Activated CD8-positive, alpha-beta T cell treated with anti-CD3 and anti-CD28 coated beads for 36 hours (primary cell): ENCODE measurements at regions not wholly inside any gene's neighbourhood (a gene's known extent, or its start where the extent isn't known, plus 50 kb on each side); places are given as distances from the start of the nearest gene placed in this dataset.

Experiments used
- ATAC-seq: fragments of 200-7000 bp; cut with Tn5 transposase; one replicate; pipeline ENCODE4 v1.10.0; 2021; ENCODE audit warnings: mild to moderate bottlenecking, moderate library complexity
- CTCF ChIA-PET: fragments of 350-600 bp; sonication (Branson Sonifier 250); formaldehyde crosslinking; loops from one replicate; lab custom pipeline; 2021; ENCODE audit warnings: antibody characterized with exemption; lab: Charles Lee
- POLR2A ChIA-PET: fragments of 350-600 bp; sonication (Branson Sonifier 250); formaldehyde crosslinking; loops from one replicate; lab custom pipeline; 2021; ENCODE audit warnings: antibody characterized with exemption; lab: Charles Lee
- DNase-seq: peaks from one replicate; pipeline ENCODE4 v3.0.0-alpha.2; 2020
- H3K27ac Mint-ChIP-seq: one replicate; pipeline ENCODE4 v1.8.0; 2021; ENCODE audit warnings: mild to moderate bottlenecking, mixed read lengths
- H3K27me3 Mint-ChIP-seq: one replicate; pipeline ENCODE4 v1.8.0; 2021; ENCODE audit warnings: mixed read lengths
- H3K36me3 Mint-ChIP-seq: one replicate; pipeline ENCODE4 v1.8.0; 2021; ENCODE audit warnings: low read depth, mixed read lengths
- H3K4me1 Mint-ChIP-seq: one replicate; pipeline ENCODE4 v1.8.0; 2021; ENCODE audit warnings: low read depth, mixed read lengths
- H3K4me3 Mint-ChIP-seq: one replicate; pipeline ENCODE4 v1.8.0; 2021; ENCODE audit warnings: mild to moderate bottlenecking, moderate library complexity, mixed read lengths
- H3K9me3 Mint-ChIP-seq: one replicate; pipeline ENCODE4 v1.8.0; 2021; ENCODE audit warnings: mixed read lengths
- intact Hi-C: fragments of 100-400 bp; cut with micrococcal nuclease; formaldehyde crosslinking; loops from one replicate; pipeline ENCODE4 v1.10.0; 2022
- TF ChIP-seq, protein P1 (sequence below): fragments of 200-600 bp; IDR thresholded peaks from one replicate; pipeline ENCODE4 v1.8.0; 2022; ENCODE audit warnings: antibody characterized with exemption, mild to moderate bottlenecking

DNA sequence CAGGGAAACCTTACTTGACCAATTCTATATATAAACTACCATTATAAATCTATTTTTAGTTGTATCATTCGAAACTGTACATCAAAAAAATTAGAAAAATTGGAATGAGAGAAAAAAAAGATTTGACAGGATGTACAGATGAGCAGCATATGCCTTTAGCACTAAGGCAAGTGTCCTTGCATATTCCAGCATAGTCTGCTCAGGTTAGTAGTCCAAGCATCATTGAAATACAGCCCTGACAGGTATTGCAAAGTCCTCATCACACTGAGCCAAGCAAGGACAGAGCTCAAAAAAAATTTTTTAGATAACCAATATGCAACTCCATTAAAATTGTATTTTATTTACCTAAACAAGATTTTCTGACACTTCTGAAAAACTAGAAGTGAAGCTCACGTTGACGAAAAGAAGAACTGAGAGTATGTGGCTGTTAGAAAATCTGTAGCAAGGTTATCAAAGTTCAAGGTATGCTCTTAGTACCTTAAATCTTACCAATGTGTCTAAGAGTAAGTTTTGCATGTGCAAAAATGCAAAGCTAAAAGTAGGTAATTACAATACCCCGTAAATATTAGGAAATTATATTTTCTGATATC lies 465.6 kb upstream of the ADGRL4 start:
- Mint-ChIP-seq H3K9me3 (peaks cover 6% of the 10 kb centered on the region), H3K27me3 (no peaks in the 10 kb centered on the region), H3K27ac (no peak overlapping the region), H3K36me3 (no peaks in the 10 kb centered on the region), H3K4me1 (no peaks in the 10 kb centered on the region), H3K4me3 (no peak overlapping the region)
- ChIA-PET POLR2A (no interaction called here), CTCF (no interaction called here)
- intact Hi-C loops: no loop called here
- no peak for DNase-seq
- TF ChIP-seq, protein P1, sequence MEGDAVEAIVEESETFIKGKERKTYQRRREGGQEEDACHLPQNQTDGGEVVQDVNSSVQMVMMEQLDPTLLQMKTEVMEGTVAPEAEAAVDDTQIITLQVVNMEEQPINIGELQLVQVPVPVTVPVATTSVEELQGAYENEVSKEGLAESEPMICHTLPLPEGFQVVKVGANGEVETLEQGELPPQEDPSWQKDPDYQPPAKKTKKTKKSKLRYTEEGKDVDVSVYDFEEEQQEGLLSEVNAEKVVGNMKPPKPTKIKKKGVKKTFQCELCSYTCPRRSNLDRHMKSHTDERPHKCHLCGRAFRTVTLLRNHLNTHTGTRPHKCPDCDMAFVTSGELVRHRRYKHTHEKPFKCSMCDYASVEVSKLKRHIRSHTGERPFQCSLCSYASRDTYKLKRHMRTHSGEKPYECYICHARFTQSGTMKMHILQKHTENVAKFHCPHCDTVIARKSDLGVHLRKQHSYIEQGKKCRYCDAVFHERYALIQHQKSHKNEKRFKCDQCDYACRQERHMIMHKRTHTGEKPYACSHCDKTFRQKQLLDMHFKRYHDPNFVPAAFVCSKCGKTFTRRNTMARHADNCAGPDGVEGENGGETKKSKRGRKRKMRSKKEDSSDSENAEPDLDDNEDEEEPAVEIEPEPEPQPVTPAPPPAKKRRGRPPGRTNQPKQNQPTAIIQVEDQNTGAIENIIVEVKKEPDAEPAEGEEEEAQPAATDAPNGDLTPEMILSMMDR: no peak
- no peak for ATAC-seq

DNA sequence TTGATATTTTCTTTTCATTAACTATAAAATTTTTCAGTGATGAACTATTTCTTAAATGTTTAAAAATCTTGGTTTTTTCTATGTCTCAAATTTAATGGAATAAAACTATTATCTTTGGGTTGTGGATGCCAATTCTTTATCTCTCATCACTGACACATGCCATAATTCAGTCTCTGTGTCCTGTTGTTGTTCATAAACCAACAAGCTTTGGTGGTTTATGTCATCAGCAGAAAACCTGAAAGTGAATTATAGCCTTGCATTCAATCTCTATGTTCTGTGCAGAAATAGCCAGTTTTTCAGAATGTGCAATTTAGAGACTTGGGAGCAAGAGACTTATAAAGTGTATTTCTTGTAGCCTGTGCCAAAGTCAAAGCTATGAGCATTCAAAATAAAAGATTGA lies 462.6 kb upstream of the ADGRL4 start:
- no peak for ATAC-seq
- Mint-ChIP-seq H3K4me3 (no peak overlapping the region), H3K4me1 (no peaks in the 10 kb centered on the region), H3K9me3 (peaks cover 8% of the 10 kb centered on the region), H3K27ac (no peak overlapping the region), H3K27me3 (no peaks in the 10 kb centered on the region), H3K36me3 (no peaks in the 10 kb centered on the region)
- TF ChIP-seq, protein P1: no peak
- CTCF ChIA-PET: no interaction called here
- POLR2A ChIA-PET: no interaction called here
- intact Hi-C loops: no loop called here
- DNase-seq: no peak

- Mint-ChIP-seq H3K9me3 (peaks cover 5% of the 10 kb centered on the region), H3K4me1 (no peaks in the 10 kb centered on the region), H3K4me3 (no peak overlapping the region), H3K27me3 (no peaks in the 10 kb centered on the region), H3K27ac (no peak overlapping the region), H3K36me3 (no peaks in the 10 kb centered on the region)
- DNase-seq: no peak
- ChIA-PET CTCF (no interaction called here), POLR2A (no interaction called here)
- intact Hi-C loops: no loop called here
- ATAC-seq: no peak
- TF ChIP-seq, protein P1: no peak
Observed at GRCh38 chr1:79460773-79461436, 454.4 kb upstream of the ADGRL4 start.

GRCh38 chr1:79457562-79458224 lies 451.2 kb upstream of the ADGRL4 start:
- Mint-ChIP-seq H3K9me3 (peaks cover 4% of the 10 kb centered on the region), H3K36me3 (no peaks in the 10 kb centered on the region), H3K27me3 (no peaks in the 10 kb centered on the region), H3K4me3 (no peak overlapping the region), H3K4me1 (no peaks in the 10 kb centered on the region), H3K27ac (no peak overlapping the region)
- POLR2A ChIA-PET: no interaction called here
- ATAC-seq (no peak), DNase-seq (no peak)
- TF ChIP-seq, protein P1: no peak
- intact Hi-C loops: no loop called here
- CTCF ChIA-PET: no interaction called here

GRCh38 chr1:79448426-79448825 lies 441.9 kb upstream of the ADGRL4 start:
- ChIA-PET CTCF (no interaction called here), POLR2A (no interaction called here)
- Mint-ChIP-seq H3K4me3 (no peak overlapping the region), H3K36me3 (no peaks in the 10 kb centered on the region), H3K4me1 (no peaks in the 10 kb centered on the region), H3K27me3 (no peaks in the 10 kb centered on the region), H3K27ac (no peak overlapping the region), H3K9me3 (peaks cover 9% of the 10 kb centered on the region)
- TF ChIP-seq, protein P1: no peak
- DNase-seq (no peak), ATAC-seq (no peak)
- intact Hi-C loops: no loop called here
